SK-N-SH treated with all-trans-retinoic acid at 6 μM for 48 hours (cell line): ENCODE measurements at regions not wholly inside any gene's neighbourhood (a gene's known extent, or its start where the extent isn't known, plus 50 kb on each side); places are given as distances from the start of the nearest gene placed in this dataset.

ENCODE experiments used
- TOX ChIP-seq: fragments of 250-450 bp; sonication (Bioruptor Pico); IDR thresholded peaks from 2 replicates; pipeline ENCODE4 v1.8.0; 2021; ENCODE audit warnings: mild to moderate bottlenecking, moderate library complexity, borderline replicate concordance
- ZFP30 ChIP-seq: fragments of 450-650 bp; formaldehyde crosslinking; IDR thresholded peaks from 2 replicates; pipeline ENCODE4 v1.5.0; 2022; ENCODE audit warnings: mild to moderate bottlenecking, moderate library complexity

DNA sequence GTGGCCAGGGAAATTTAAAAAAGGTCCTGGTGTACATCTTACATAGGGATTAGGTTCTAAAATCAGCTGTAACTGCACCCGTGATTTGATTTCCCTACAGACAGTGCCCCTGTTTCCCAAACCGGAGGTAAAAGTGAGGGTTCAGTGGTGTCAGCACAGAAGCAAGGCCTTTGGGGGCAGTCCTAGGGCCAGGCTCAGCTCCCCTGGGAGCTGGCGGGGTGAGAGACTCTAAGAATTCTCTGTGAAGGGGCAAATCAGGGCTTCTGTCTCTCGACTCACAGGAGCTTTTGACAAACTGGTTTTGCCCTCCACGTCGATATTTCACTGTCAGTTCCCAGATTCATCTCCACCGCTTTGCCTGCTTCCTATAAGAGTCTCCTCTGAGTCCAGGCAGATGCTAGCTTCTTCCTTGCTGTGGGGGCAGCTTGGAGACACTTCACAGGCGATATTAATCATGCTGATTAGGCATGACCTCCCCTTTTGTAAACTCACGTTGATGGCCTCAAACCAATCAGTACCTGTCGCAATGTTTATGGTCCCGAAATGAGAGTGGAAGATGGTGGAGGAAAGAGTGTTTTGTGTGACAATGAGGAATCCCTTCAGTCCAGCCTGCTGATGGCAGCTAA, 234.2 kb upstream of the TOX3 start:
- TF ChIP-seq ZFP30 (CRISPR knock-in tag) (no peak), TOX (no peak)
